Body of pancreas (tissue), 4 donors: ENCODE measurements at regions not wholly inside any gene's neighbourhood (a gene's known extent, or its start where the extent isn't known, plus 50 kb on each side); places are given as distances from the start of the nearest gene placed in this dataset.

ENCODE experiments used
- ATAC-seq: fragments of 150-250 bp; one replicate; pipeline ENCODE4 v1.9.1; 2016
- DNase-seq, 4 donors: peaks; one replicate each; pipeline ENCODE4 v3.0.0-alpha.2; 2019
- H3K27ac ChIP-seq, 4 donors: fragments of 200-600 bp; sonication (generic); 1 replicate in 3 of 4; 2 replicates in 1 of 4; pipeline versions ENCODE4 v1.5.1 to v1.6.1; 2016 to 2019; ENCODE audit warnings: mild to moderate bottlenecking in 1 of 4, mixed read lengths in 1 of 4, moderate library complexity in 1 of 4
- H3K27me3 ChIP-seq, 2 donors: fragments of 200-600 bp; sonication (generic); one replicate each; pipeline ENCODE4 v1.6.0; 2016; ENCODE audit warnings: mild to moderate bottlenecking in 1 of 2
- H3K36me3 ChIP-seq, 2 donors: fragments of 200-600 bp; sonication (generic); replicated peaks in 1 of 2; 2 replicates each; pipeline ENCODE4 v1.5.1; 2016; ENCODE audit warnings: low read depth in 2 of 2; ENCODE audit not compliant: insufficient read depth in 1 of 2
- H3K4me1 ChIP-seq: fragments of 200-600 bp; sonication (generic); one replicate; pipeline ENCODE4 v1.6.0; 2016
- H3K4me3 ChIP-seq, 2 donors: fragments of 200-600 bp; sonication (generic); 1 replicate in 1 of 2; 2 replicates in 1 of 2; pipeline ENCODE4 v1.5.1; 2016 to 2019
- H3K9me3 ChIP-seq, 3 donors: fragments of 200-600 bp; sonication (generic); 1 replicate in 2 of 3; 2 replicates in 1 of 3; pipeline ENCODE4 v1.5.1; 2016
- CTCF ChIP-seq, 7 experiments: fragments of 450-650 bp in 4 of 7; fragments of 200-600 bp in 3 of 7; sonication (generic) in 3 of 7; IDR thresholded peaks; one replicate each; pipeline ENCODE4 v1.5.1; 2016 to 2019; ENCODE audit warnings: antibody characterized with exemption in 7 of 7
- POLR2A ChIP-seq, 3 donors: fragments of 450-650 bp; IDR thresholded peaks; one replicate each; pipeline ENCODE4 v1.6.1; 2016; ENCODE audit warnings: antibody characterized with exemption in 3 of 3, mild to moderate bottlenecking in 2 of 3
- WGBS, 2 donors: methylation state at CpG; one replicate each; pipeline ENCODE4 v1.1.5; 2017; 5-methylcytosine and 5-hydroxymethylcytosine counted together
- intact Hi-C: fragments of 100-400 bp; cut with DNase I; formaldehyde crosslinking; loops from one replicate; pipeline ENCODE4 v1.15.1; 2023

- no peak for TF ChIP-seq POLR2A (IDR thresholded peaks at IDR 0.05)
- TF ChIP-seq CTCF (IDR thresholded peaks at IDR 0.05): no peak
- Histone ChIP-seq H3K36me3 (no peaks in the 10 kb centered on the region), H3K9me3 (no peaks in the 10 kb centered on the region), H3K27ac (no peak overlapping the region), H3K4me1 (no peaks in the 10 kb centered on the region), H3K27me3 (no peaks in the 10 kb centered on the region), H3K4me3 (no peak overlapping the region)
- intact Hi-C loops: no loop called here
- WGBS, 2 donors: 81% methylated on average over 4 of the region's 4 CpGs
- no peak for ATAC-seq
- no peak for DNase-seq
These were observed 260.6 kb upstream of the STXBP5 start for GRCh38 chr6:146943664-146944063.

GRCh38 chr6:146944077-146944476 is 260.1 kb upstream of the STXBP5 start:
- ATAC-seq (no peak), DNase-seq (no peak)
- no peak overlapping the region for H3K4me3 ChIP-seq
- H3K4me1 ChIP-seq: no peaks in the 10 kb centered on the region
- H3K27me3 ChIP-seq: no peaks in the 10 kb centered on the region
- no peaks in the 10 kb centered on the region for H3K9me3 ChIP-seq
- intact Hi-C loops: no loop called here
- TF ChIP-seq POLR2A (IDR thresholded peaks at IDR 0.05): no peak
- no peak overlapping the region for H3K27ac ChIP-seq
- no peaks in the 10 kb centered on the region for H3K36me3 ChIP-seq

GRCh38 chr6:146944809-146945208 is 259.4 kb upstream of the STXBP5 start:
- Histone ChIP-seq H3K27ac (no peak overlapping the region), H3K36me3 (no peaks in the 10 kb centered on the region)

GRCh38 chr6:146946559-146946958 is 257.7 kb upstream of the STXBP5 start:
- Histone ChIP-seq H3K27ac (no peak overlapping the region), H3K9me3 (no peaks in the 10 kb centered on the region), H3K4me3 (no peak overlapping the region), H3K4me1 (no peaks in the 10 kb centered on the region), H3K36me3 (no peaks in the 10 kb centered on the region), H3K27me3 (no peaks in the 10 kb centered on the region)
- intact Hi-C loops: no loop called here
- 50 to 63% methylated on average over 1 of the region's 1 CpG for WGBS, 2 donors
- TF ChIP-seq CTCF (IDR thresholded peaks at IDR 0.05): no peak
- TF ChIP-seq POLR2A (IDR thresholded peaks at IDR 0.05): no peak
- ATAC-seq: no peak
- DNase-seq: no peak

More at GRCh38 chr6:146944809-146945208, 259.4 kb upstream of the STXBP5 start:
- ATAC-seq (no peak), DNase-seq (no peak)
- TF ChIP-seq POLR2A (IDR thresholded peaks at IDR 0.05): no peak
- no peak for TF ChIP-seq CTCF (IDR thresholded peaks at IDR 0.05)
- 74 to 76% methylated on average over 2 of the region's 2 CpGs for WGBS, 2 donors
- H3K27me3 ChIP-seq: no peaks in the 10 kb centered on the region
- H3K4me3 ChIP-seq: no peak overlapping the region
- intact Hi-C loops: no loop called here
- no peaks in the 10 kb centered on the region for H3K4me1 ChIP-seq
- no peaks in the 10 kb centered on the region for H3K9me3 ChIP-seq

- Histone ChIP-seq H3K9me3 (no peaks in the 10 kb centered on the region), H3K4me1 (no peaks in the 10 kb centered on the region), H3K36me3 (no peaks in the 10 kb centered on the region), H3K27ac (no peak overlapping the region), H3K27me3 (no peaks in the 10 kb centered on the region), H3K4me3 (no peak overlapping the region)
- DNase-seq (no peak), ATAC-seq (no peak)
- WGBS, 2 donors: 86 to 89% methylated on average over 3 of the region's 3 CpGs
- intact Hi-C loops: no loop called here
- TF ChIP-seq CTCF (IDR thresholded peaks at IDR 0.05) (no peak), POLR2A (IDR thresholded peaks at IDR 0.05) (no peak)
These were observed 255.4 kb upstream of the STXBP5 start for GRCh38 chr6:146948790-146949342.
